ENCODE measurements at regions not wholly inside any gene's neighbourhood (a gene's known extent, or its start where the extent isn't known, plus 50 kb on each side); places are given as distances from the start of the nearest gene placed in this dataset.

GRCh38 chr5:89457411-89458331 is 574.7 kb upstream of the MEF2C start:
- no peak for TF ChIP-seq POLR2A (IDR thresholded peaks at IDR 0.05)
- TF ChIP-seq, protein P1, sequence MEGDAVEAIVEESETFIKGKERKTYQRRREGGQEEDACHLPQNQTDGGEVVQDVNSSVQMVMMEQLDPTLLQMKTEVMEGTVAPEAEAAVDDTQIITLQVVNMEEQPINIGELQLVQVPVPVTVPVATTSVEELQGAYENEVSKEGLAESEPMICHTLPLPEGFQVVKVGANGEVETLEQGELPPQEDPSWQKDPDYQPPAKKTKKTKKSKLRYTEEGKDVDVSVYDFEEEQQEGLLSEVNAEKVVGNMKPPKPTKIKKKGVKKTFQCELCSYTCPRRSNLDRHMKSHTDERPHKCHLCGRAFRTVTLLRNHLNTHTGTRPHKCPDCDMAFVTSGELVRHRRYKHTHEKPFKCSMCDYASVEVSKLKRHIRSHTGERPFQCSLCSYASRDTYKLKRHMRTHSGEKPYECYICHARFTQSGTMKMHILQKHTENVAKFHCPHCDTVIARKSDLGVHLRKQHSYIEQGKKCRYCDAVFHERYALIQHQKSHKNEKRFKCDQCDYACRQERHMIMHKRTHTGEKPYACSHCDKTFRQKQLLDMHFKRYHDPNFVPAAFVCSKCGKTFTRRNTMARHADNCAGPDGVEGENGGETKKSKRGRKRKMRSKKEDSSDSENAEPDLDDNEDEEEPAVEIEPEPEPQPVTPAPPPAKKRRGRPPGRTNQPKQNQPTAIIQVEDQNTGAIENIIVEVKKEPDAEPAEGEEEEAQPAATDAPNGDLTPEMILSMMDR (IDR thresholded peaks at IDR 0.05), result no peak

Data from stomach (tissue), 4 donors.